Stomach (tissue), 4 donors: ENCODE measurements at regions not wholly inside any gene's neighbourhood (a gene's known extent, or its start where the extent isn't known, plus 50 kb on each side); places are given as distances from the start of the nearest gene placed in this dataset.

ENCODE experiments used
- EP300 ChIP-seq: sonication (generic); formaldehyde crosslinking; IDR thresholded peaks from one replicate; pipeline ENCODE4 v1.6.1; 2017; ENCODE audit warnings: antibody characterized with exemption
- POLR2A ChIP-seq, 4 donors: fragments of 450-650 bp; IDR thresholded peaks; one replicate each; pipeline ENCODE4 v1.6.1; 2016; ENCODE audit warnings: antibody characterized with exemption in 4 of 4, control low read depth in 2 of 4, mild to moderate bottlenecking in 1 of 4, moderate library complexity in 1 of 4
- TF ChIP-seq, protein P1 (sequence below), 7 experiments: fragments of 450-650 bp in 4 of 7; fragments of 200-600 bp in 3 of 7; sonication (generic) in 3 of 7; IDR thresholded peaks; one replicate each; pipeline ENCODE4 v1.5.1; 2016 to 2019; ENCODE audit warnings: antibody characterized with exemption in 7 of 7, control low read depth in 2 of 7, mild to moderate bottlenecking in 1 of 7

DNA sequence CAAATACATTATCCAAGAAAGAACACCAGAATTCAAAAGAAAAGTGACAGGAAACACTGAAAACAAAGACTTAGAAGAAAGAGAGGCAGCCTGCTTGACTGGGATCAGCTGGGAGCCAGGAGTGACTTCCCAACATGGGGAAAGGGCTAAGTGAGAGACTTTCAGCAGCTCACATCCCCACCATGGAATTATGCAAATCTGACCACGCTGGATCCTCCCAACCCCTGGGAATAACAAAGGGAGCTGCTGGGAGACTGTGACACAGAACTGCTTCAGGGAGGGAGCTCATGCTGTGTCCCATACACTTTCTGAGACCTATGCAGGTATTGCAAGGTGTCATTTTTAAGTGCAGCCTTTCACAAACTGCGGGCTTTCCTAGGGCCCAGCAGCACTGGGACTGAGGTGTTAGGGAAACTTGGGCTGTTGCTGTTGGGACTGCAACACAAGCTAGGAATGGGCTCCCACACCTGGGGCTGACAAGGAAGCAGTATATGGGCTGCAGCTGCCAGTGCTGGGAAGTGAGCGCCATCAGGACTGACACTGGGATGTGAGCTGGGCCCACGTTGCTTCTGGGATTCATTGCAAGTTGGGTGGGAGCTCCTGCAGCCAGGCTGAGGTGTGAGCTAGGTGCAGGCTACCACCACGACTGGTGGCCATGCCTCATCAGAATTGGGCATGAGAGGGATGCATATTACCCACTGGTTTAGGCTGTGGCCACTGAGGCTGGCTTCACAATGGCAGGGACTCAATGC lies 139.1 kb downstream of the KDR start:
- TF ChIP-seq, protein P1, sequence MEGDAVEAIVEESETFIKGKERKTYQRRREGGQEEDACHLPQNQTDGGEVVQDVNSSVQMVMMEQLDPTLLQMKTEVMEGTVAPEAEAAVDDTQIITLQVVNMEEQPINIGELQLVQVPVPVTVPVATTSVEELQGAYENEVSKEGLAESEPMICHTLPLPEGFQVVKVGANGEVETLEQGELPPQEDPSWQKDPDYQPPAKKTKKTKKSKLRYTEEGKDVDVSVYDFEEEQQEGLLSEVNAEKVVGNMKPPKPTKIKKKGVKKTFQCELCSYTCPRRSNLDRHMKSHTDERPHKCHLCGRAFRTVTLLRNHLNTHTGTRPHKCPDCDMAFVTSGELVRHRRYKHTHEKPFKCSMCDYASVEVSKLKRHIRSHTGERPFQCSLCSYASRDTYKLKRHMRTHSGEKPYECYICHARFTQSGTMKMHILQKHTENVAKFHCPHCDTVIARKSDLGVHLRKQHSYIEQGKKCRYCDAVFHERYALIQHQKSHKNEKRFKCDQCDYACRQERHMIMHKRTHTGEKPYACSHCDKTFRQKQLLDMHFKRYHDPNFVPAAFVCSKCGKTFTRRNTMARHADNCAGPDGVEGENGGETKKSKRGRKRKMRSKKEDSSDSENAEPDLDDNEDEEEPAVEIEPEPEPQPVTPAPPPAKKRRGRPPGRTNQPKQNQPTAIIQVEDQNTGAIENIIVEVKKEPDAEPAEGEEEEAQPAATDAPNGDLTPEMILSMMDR (IDR thresholded peaks at IDR 0.05), result no peak
- TF ChIP-seq POLR2A (IDR thresholded peaks at IDR 0.05) (no peak), EP300 (no peak)
